ENCODE measurements at regions not wholly inside any gene's neighbourhood (a gene's known extent, or its start where the extent isn't known, plus 50 kb on each side); places are given as distances from the start of the nearest gene placed in this dataset.

GRCh38 chr2:21700644-21701043 is 576.9 kb downstream of the TDRD15 start:
- TF ChIP-seq, protein P1, sequence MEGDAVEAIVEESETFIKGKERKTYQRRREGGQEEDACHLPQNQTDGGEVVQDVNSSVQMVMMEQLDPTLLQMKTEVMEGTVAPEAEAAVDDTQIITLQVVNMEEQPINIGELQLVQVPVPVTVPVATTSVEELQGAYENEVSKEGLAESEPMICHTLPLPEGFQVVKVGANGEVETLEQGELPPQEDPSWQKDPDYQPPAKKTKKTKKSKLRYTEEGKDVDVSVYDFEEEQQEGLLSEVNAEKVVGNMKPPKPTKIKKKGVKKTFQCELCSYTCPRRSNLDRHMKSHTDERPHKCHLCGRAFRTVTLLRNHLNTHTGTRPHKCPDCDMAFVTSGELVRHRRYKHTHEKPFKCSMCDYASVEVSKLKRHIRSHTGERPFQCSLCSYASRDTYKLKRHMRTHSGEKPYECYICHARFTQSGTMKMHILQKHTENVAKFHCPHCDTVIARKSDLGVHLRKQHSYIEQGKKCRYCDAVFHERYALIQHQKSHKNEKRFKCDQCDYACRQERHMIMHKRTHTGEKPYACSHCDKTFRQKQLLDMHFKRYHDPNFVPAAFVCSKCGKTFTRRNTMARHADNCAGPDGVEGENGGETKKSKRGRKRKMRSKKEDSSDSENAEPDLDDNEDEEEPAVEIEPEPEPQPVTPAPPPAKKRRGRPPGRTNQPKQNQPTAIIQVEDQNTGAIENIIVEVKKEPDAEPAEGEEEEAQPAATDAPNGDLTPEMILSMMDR (IDR thresholded peaks at IDR 0.05; ENCODE audit: borderline replicate concordance, extremely low read depth, low read length, poor library complexity, severe bottlenecking): no peak
- TF ChIP-seq EZH2 (IDR thresholded peaks at IDR 0.05; ENCODE audit: borderline replicate concordance, low read depth, low read length, severe bottlenecking): no peak

Data from DND-41 (cell line).